Liver (tissue), 3 donors: ENCODE measurements at regions not wholly inside any gene's neighbourhood (a gene's known extent, or its start where the extent isn't known, plus 50 kb on each side); places are given as distances from the start of the nearest gene placed in this dataset.

ENCODE experiments used
- JUND ChIP-seq, 2 donors: IDR thresholded peaks; 2 replicates each; pipeline ENCODE4 v1.6.1; 2016; ENCODE audit warnings: antibody characterized with exemption in 2 of 2
- RAD21 ChIP-seq, 2 donors: IDR thresholded peaks; 2 replicates each; pipeline ENCODE4 v1.6.1; 2016; ENCODE audit warnings: antibody characterized with exemption in 2 of 2, mild to moderate bottlenecking in 2 of 2
- SP1 ChIP-seq: IDR thresholded peaks from 2 replicates; pipeline ENCODE4 v1.6.1; 2018; ENCODE audit warnings: antibody characterized with exemption, mild to moderate bottlenecking
- TF ChIP-seq, protein P1 (sequence below): fragments of 150-350 bp; IDR thresholded peaks from 2 replicates; pipeline ENCODE4 v1.5.1; 2017; ENCODE audit warnings: improper control_type of control experiment, low read depth, low read length; ENCODE audit not compliant: missing input control
- donor health status: healthy.
- donor health status: healthy.

DNA sequence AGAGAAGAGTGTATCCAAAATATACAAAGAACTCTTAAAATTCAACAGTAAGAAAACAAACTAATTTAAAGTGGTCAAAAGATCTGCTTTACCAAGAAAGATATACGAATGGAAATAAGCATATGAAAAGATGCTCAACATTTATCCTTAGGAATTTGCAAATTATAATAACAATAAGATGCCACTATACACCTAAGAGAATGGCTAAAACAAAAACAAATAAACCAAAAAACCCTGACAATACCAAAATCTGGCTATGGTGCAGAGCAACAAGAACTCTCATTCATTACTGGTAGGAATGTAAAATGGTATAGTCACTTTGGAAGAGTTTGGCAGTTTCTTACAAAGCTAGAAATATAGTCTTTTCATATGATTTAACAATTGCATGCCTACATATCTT lies 545.7 kb upstream of the AGA start:
- TF ChIP-seq RAD21 (IDR thresholded peaks at IDR 0.05), result no peak
- TF ChIP-seq, protein P1, sequence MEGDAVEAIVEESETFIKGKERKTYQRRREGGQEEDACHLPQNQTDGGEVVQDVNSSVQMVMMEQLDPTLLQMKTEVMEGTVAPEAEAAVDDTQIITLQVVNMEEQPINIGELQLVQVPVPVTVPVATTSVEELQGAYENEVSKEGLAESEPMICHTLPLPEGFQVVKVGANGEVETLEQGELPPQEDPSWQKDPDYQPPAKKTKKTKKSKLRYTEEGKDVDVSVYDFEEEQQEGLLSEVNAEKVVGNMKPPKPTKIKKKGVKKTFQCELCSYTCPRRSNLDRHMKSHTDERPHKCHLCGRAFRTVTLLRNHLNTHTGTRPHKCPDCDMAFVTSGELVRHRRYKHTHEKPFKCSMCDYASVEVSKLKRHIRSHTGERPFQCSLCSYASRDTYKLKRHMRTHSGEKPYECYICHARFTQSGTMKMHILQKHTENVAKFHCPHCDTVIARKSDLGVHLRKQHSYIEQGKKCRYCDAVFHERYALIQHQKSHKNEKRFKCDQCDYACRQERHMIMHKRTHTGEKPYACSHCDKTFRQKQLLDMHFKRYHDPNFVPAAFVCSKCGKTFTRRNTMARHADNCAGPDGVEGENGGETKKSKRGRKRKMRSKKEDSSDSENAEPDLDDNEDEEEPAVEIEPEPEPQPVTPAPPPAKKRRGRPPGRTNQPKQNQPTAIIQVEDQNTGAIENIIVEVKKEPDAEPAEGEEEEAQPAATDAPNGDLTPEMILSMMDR, result no peak
- no peak for TF ChIP-seq JUND (IDR thresholded peaks at IDR 0.05)
- TF ChIP-seq SP1, result no peak
